ENCODE measurements at regions not wholly inside any gene's neighbourhood (a gene's known extent, or its start where the extent isn't known, plus 50 kb on each side); places are given as distances from the start of the nearest gene placed in this dataset.

DNA sequence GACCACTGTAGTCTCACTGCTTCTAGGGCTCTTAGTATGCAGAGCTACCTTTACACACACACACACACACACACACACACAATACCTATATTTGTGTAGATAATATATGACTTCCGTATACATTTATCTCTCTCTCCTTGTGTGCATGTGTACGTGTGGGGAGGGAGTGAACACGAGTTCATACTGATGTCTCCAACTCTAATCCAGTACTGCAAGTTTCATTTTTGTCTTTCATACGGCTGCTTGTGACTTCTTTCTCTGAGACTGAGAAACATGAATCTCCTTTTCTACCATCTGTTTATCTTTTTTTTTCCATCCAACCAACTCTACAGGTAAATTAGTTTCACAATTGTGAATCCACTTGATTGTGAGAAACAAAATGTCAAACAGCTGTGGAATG, 1229.5 kb upstream of the AGA start:
- TF ChIP-seq, protein P1, sequence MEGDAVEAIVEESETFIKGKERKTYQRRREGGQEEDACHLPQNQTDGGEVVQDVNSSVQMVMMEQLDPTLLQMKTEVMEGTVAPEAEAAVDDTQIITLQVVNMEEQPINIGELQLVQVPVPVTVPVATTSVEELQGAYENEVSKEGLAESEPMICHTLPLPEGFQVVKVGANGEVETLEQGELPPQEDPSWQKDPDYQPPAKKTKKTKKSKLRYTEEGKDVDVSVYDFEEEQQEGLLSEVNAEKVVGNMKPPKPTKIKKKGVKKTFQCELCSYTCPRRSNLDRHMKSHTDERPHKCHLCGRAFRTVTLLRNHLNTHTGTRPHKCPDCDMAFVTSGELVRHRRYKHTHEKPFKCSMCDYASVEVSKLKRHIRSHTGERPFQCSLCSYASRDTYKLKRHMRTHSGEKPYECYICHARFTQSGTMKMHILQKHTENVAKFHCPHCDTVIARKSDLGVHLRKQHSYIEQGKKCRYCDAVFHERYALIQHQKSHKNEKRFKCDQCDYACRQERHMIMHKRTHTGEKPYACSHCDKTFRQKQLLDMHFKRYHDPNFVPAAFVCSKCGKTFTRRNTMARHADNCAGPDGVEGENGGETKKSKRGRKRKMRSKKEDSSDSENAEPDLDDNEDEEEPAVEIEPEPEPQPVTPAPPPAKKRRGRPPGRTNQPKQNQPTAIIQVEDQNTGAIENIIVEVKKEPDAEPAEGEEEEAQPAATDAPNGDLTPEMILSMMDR (IDR thresholded peaks at IDR 0.05) = no peak
- TF ChIP-seq EP300 (IDR thresholded peaks at IDR 0.05) = no peak
- TF ChIP-seq POLR2A (IDR thresholded peaks at IDR 0.05) = no peak
- TF ChIP-seq POLR2AphosphoS5 (IDR thresholded peaks at IDR 0.05) = no peak
- no peak for DNase-seq (ENCODE audit: low spot score in 2 of 2)
- no peak overlapping the region for H3K4me3 ChIP-seq
- 85% methylated on average over 4 of the region's 4 CpGs for WGBS
- no peaks in the 10 kb centered on the region for H3K27me3 ChIP-seq
- no peaks in the 10 kb centered on the region for H3K4me1 ChIP-seq
- no peaks in the 10 kb centered on the region for H3K9me3 ChIP-seq
- no peak overlapping the region for H3K27ac ChIP-seq
- H3K36me3 ChIP-seq = no peaks in the 10 kb centered on the region

DNA sequence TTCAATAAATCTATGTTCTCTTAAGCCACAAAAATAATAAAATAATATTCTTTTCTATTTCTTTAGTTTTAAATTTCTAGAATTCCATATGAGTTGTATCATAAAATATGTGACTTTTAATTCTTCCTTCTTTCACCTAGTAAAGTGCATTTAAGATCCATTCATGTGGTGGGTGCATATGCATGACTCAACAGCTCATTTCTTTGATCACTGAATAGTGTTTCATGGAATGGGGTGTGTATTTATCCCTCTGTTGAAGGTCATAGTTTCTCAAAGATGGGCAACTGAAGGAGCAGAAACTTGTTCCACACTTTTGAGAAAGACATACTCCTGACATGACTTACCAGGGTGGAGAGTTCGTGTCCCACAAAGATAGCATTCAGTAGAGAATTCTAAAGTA, 1230.3 kb upstream of the AGA start:
- Histone ChIP-seq H3K27ac (no peak overlapping the region), H3K4me1 (no peaks in the 10 kb centered on the region), H3K36me3 (no peaks in the 10 kb centered on the region), H3K9me3 (no peaks in the 10 kb centered on the region), H3K4me3 (no peak overlapping the region), H3K27me3 (no peaks in the 10 kb centered on the region)
- no peak for DNase-seq (ENCODE audit: low spot score in 2 of 2)
- WGBS = 68% methylated on average over 1 of the region's 1 CpG
- TF ChIP-seq EP300 (IDR thresholded peaks at IDR 0.05) (no peak), POLR2AphosphoS5 (IDR thresholded peaks at IDR 0.05) (no peak), POLR2A (IDR thresholded peaks at IDR 0.05) (no peak)
- TF ChIP-seq, protein P1 (IDR thresholded peaks at IDR 0.05) = no peak

DNA sequence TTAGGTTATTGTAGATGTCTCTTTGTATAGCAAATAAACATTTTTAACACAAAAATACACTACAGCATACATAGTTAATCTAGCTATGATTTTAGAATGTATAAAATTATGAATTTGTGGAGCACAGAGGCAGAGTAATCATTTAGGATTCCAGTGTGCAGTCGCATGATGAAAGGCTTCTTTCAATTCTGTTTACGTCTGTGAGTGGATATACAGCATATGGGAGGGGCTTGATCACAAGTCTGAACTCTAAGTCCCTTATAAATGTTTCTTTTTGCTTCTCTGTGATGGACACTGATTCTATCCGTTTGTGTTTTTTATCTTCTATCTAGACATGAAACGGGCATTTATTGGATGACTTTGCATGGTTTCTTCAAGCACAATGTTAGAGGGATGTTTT, 1239.6 kb upstream of the AGA start:
- no peak for DNase-seq (ENCODE audit: low spot score in 2 of 2)
- TF ChIP-seq, protein P1 (IDR thresholded peaks at IDR 0.05) = no peak
- TF ChIP-seq POLR2A (IDR thresholded peaks at IDR 0.05) (no peak), EP300 (IDR thresholded peaks at IDR 0.05) (no peak)
- no peaks in the 10 kb centered on the region for H3K9me3 ChIP-seq
- H3K27me3 ChIP-seq = no peaks in the 10 kb centered on the region
- WGBS = 75% methylated on average over 4 of the region's 4 CpGs
- no peaks in the 10 kb centered on the region for H3K4me1 ChIP-seq
- no peak overlapping the region for H3K27ac ChIP-seq
- H3K36me3 ChIP-seq = no peaks in the 10 kb centered on the region
- no peak overlapping the region for H3K4me3 ChIP-seq

DNA sequence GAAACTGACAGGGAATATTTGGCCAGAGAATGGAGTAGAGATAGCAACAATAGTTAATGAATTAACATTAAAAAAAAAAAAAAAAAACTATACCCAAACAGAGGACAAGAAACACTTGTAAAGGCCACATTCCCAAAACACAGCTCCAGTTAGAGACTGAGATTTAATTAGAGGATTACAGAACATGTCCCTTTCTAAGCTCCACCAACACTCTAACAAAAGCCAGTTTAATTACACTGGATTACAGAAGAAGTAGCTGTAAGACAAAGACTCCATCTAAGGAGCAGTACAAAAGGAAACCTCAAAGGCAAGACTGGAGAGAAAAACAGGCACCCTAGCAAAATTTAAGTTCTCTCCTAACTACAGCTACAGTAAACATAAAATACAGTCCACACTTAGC, 1247.7 kb upstream of the AGA start:
- TF ChIP-seq, protein P1 (IDR thresholded peaks at IDR 0.05) = no peak
- TF ChIP-seq EP300 (IDR thresholded peaks at IDR 0.05) = no peak
- no peak for TF ChIP-seq POLR2A (IDR thresholded peaks at IDR 0.05)
- no peak for TF ChIP-seq POLR2AphosphoS5 (IDR thresholded peaks at IDR 0.05)
- Histone ChIP-seq H3K9me3 (no peaks in the 10 kb centered on the region), H3K27me3 (no peaks in the 10 kb centered on the region), H3K4me1 (no peaks in the 10 kb centered on the region), H3K36me3 (no peaks in the 10 kb centered on the region), H3K4me3 (no peak overlapping the region), H3K27ac (no peak overlapping the region)
- no peak for DNase-seq (ENCODE audit: low spot score in 2 of 2)

DNA sequence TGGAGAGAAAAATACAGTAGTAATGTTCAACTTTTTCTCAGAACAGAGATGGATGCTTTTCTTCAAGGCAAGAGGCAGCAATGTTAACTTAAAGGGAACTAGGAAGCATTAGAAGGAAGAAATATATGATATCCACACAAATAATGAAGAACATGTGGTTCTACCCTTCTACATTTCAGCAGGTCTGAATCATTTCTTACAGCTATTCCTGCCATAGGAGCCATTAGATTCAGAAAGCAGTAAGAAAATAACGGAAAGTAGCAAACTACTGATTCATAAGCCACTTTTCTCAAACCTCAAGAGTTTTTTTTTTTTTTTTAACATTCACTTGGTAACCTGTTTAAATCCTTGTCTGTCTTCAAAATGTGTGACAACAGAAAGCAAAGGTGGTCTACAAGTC, 1251.6 kb upstream of the AGA start:
- Histone ChIP-seq H3K4me3 (no peak overlapping the region), H3K27me3 (no peaks in the 10 kb centered on the region), H3K4me1 (no peaks in the 10 kb centered on the region), H3K27ac (no peak overlapping the region), H3K36me3 (no peaks in the 10 kb centered on the region), H3K9me3 (no peaks in the 10 kb centered on the region)
- WGBS = 58% methylated on average over 1 of the region's 1 CpG
- no peak for DNase-seq (ENCODE audit: low spot score in 2 of 2)
- TF ChIP-seq POLR2A (IDR thresholded peaks at IDR 0.05) (no peak), POLR2AphosphoS5 (IDR thresholded peaks at IDR 0.05) (no peak), EP300 (IDR thresholded peaks at IDR 0.05) (no peak)
- TF ChIP-seq, protein P1 (IDR thresholded peaks at IDR 0.05) = no peak
